GM19397 (cell line): ENCODE measurements at regions not wholly inside any gene's neighbourhood (a gene's known extent, or its start where the extent isn't known, plus 50 kb on each side); places are given as distances from the start of the nearest gene placed in this dataset.
"Not testable (repeated sequence)": the region's sequence is repeated elsewhere in the genome, so short reads cannot be mapped to it uniquely, and the experiment has no call there.

ENCODE experiments used
- ATAC-seq: cut with Tn5 transposase; IDR thresholded peaks from one replicate; pipeline ENCODE4 v1.9.1; 2021; ENCODE audit warnings: mild to moderate bottlenecking, moderate library complexity; ENCODE audit not compliant: unreplicated experiment

DNA sequence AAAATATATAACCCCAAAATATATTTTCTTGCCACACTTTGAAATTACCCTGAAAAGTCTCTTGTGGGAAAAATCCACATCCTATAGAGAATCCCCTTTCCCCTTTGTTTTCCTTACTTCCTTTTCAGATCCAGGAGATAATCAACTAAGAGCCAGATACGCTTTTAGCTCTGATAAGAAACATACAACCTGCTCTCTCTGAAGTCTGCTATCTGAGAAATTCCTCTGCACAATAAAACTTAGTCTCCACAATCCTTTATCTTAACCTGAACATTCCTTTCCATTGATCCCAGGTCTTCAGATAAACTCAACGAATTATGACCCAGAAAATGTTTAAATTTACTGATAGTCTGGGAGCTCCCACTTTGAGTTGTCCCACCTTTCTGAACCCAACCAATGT is 233.4 kb upstream of the SETMAR start:
- no peak for ATAC-seq

DNA sequence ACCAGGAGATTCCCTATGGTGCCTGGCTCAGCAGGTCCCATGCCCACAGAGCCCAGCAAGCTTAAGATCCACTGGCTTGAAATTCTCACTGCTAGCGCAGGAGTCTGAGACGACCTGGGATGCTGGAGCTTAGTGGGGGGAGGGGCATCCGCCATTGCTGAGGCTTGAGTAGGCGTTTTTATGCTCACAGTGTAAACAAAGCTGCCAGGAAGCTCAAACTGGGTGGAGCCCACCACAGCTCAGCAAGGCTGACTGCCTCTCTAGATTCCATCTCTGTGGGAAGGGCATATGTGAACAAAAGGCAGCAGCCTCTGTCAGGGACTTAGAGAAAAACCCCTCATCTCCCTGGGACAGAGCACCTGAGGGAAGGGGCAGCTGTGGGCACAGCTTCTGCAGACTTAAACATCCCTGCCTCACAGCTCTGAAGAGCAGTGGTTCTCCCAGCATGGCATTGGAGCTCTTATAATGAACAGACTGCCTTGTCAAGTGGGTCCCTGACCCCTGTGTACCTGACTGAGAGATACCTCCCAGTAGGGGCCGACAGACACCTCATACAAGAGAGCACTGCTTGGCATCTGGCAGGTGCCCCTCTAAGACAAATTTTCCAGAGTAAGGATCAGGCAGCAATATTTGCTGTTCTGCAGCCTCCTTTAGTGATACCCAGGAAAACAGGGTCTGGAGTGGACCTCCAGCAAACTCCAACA is 231.5 kb upstream of the SETMAR start:
- ATAC-seq, result no peak

DNA sequence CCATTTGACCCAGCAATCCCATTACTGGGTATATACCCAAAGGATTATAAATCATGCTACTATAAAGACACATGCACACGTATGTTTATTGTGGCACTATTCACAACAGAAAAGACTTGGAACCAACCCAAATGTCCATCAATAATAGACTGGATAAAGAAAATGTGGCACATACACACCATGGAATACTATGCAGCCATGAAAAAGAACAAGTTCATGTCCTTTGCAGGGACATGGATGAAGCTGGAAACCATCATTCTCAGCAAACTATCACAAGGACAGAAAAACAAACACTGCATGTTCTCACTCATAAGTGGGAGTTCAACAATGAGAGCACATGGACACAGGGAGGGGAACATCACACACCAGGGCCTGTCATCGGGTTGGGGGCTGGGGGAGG is 225.9 kb upstream of the SETMAR start:
- ATAC-seq, result not testable (repeated sequence)

DNA sequence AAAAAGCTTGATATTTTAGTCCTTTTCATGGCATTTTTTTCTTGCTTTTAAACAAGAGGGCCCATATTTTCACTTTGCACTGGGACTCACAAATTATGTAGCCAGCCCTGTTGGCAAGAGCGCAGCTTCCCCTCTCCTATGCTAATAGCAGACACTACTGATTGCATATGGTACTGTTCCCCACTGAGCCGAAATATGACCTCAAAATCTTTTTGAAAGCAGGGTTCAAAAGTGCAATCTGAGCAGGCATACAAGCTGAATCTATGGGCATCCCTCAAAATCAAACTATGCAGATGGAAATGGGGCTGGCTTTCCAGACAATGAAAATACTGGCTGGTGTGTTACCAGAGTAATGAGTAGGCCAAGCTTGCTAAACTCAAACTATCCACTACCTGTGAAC is 225.2 kb upstream of the SETMAR start:
- no peak for ATAC-seq

DNA sequence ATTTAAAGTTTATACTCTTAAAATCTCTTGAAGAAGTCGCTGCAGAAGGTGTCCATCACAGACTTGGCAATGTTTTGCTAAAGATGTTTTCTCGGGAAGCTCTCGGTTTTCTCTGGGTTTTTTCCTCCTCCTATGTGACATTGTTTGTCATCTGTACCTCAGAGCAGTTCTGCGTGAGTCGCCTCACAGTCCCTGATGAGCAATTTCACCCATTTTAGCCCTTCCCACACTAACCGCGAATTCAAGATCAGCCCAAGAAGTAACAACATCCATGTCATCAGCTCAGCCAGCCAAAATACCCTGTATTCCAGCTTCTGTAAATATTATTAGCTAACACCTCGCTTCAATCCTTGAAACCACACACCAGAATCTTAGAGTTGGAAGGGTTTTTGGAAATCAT is 224.3 kb upstream of the SETMAR start:
- no peak for ATAC-seq

DNA sequence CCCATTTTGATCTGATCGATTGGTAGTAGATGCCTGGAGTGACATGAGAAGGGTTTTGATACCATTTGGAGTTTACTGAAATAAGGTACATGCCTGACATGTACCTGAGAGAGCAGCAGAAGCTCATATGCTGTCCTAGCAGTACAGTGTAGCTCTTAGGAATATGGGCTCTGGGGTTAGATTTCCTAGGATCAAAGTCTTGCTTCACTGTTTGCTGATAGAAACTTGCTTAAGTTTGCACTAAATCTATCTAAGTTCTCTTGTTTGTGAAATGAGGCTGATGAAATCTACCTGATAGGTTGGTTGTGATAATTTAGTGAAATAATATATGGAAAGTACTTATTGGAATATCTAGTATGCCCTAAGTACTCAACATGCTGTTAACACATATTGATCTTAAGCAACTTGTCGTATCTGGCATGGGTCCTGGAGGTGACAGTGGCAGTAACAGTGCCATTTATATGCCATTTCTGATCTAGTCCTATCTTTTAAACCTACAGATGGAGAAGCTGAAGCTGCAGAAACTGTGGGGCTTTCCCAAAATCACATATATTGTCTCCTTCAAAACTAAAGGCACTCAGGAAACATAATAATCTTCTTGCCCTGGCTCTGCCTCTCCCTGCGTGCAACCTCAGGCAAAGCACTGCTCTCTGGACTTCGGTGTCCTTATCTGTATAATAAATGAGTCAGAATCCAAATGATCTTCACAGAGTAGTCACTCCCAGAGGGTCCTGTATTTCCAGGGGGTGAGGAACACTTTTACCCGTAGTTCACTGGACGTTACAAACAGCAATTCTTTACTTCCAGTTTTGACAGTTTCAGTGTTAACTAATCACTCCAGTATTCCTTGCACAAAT is 223.6 kb upstream of the SETMAR start:
- ATAC-seq, result no peak

DNA sequence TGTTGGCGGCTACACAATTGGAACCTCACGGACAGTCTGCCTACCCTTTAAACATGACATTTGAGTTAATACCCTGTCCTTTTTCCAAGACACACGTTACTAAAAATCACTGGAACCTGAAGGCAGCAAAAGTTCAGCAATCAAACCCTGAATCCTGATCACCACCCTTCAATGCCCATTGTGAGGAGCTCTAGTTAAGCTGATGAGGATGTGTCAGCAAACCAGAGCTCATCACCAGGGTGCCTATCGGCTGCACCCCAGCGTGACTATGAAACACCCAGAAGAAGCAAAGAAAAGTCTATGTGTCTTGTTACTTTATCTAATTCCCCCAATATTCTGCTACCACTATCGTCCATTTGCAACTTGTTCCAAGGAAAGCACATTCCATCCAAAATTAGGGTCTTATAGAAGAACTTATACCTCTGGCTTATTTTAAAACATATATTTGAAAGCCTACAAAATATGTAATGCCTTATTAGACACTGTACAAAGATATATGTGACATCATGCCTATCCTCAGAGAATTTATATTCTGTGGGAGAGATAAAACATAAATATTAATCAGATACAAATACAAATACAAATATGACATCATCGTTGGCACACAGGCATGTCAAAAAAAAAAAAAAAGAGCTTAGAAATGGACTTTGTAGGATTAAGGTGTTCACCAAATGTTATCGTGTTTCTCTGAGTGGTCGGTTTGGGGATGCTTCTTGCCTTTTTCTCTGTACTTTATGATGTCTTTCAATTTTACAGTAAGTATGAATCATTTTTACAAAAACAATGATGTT is 219.7 kb upstream of the SETMAR start:
- no peak for ATAC-seq

DNA sequence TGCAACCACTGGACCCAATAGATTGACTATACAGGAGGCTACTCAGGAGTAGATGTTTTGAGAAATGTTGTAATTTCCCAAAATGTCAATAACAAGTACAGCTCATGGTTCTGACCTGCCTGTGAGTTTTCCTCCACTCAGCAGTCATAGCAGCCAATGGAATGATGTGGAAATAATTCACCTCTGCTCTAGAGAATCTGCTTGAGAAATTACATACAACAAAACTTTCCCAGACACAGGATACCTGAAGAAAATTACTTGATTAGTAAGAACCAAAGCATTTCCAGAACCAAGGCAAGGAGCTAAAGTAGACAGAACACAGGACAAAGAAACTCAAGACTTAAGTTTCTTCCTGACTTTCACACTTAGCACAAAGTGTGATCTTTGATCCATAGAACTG is 218.9 kb upstream of the SETMAR start:
- ATAC-seq, result no peak

DNA sequence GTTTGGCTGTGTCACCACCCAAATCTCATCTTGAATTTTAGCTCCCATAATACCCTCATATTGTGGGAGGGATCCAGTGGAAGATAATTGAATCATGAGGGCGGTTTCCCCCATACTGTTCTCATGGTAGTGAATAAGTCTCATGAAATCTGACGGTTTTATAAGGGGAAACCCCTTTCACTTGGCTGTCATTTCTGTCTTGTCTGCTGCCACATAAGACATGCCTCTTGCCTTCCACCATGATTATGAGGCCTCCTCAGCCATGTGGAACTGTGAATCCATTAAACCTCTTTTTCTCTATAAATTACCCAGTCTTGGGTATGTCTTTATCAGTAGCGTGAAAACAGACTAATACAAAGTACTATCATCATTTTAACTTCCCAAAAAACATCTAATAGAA is 216.5 kb upstream of the SETMAR start:
- not testable (repeated sequence) for ATAC-seq

DNA sequence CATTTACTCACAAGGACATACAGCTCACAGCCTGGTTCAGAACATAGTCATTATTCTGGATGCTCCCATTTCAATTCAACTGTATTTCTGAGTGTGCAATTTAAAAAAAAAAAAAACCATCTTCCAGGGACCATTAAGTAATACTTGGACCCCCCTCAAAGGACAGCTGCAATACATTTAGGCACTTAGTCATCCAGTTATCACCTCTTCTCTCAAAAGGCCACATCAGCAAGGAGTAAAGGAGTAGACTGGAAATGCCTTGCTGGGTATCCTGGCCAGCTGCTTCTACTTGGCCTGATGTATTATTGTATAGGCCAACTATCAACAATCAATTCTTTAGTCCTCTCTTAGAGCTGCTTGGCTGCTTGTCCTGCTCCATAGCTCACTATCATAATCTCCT is 211.4 kb upstream of the SETMAR start:
- ATAC-seq, result no peak

DNA sequence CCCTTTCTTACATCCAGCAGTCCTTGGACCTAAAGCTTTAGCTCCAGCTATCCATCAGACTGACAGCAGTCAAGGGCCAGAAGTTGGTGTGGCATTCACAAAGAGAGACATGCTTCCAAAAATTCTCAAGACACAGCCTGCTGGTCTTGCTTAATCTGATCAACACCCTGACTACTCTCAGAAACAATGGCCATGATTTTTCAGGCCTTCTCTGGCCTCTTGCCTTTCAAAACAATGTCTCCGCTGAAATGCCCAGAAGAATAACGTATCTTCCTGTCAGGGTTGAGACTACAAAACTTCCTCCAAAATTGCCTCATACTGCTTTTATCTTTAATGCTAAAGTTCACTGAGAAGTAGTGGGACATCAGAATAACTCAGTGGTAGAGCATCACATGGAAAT is 205.4 kb upstream of the SETMAR start:
- ATAC-seq, result no peak

DNA sequence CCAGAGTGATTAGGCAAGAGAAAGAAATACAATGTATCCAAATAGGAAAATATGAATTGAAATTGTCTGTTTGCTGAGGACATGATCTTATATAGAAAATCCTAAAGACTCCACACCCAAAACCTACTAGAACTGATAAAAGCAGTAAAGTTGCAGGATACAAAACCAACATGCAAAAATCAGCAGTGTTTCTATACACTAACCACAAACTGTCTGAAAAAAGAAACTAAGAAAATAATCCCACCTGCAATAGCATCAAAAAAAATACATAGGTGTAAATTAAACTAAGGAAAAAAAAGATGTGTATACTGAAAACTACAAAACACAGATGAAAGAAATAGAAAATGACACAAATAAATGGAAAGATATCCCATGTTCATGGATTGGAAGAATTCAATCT is 203.6 kb upstream of the SETMAR start:
- no peak for ATAC-seq

DNA sequence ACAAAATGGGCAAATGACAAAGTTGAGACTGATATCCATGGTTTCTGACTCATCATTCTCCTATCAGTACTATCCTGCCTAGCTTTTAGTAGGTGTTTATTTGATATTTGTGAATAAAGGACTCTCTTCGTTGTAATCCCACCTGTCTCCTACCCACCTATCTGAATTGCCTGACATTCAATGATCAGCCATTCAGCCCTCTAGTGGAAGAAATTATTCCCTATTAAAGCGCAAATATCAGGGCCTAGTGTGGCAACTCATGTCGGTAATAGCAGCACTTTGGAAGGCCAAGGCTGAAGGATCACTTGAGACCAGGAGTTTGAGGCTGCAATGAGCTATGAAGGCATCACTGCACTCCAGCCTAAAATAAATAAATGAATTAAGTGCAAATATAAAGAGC is 195.7 kb upstream of the SETMAR start:
- ATAC-seq, result no peak

DNA sequence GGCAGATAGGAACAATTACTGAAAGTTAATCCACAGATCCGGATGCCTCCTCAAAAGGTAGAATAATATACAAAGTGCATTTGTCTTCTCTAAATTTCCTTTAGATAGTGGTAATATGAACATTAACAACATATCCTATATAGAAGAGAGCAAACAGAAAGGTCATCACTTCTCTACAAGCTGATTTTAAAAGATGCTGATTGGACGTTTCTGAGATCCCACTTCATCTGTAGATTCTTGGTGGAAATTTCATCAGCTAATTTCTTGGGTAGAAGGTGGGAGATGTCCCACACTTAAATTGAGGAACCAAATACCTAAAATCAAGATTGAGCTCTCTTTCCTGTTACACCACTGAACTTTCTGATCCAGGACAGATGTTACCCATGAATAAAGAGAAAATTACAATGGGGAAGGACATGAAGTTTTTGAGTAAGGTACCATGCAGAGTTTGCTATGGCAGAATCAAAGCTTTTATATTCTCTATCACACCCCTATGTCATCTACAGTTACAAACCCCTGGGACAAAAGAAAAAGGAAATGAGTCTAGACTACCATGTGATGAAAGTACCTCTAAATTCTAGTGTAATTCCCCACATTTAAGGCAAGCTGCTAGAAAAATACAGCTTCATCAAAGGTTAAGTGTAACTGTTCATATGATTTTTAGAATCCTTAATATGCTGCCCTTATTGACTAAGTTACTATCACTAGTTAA is 189.2 kb upstream of the SETMAR start:
- no peak for ATAC-seq

DNA sequence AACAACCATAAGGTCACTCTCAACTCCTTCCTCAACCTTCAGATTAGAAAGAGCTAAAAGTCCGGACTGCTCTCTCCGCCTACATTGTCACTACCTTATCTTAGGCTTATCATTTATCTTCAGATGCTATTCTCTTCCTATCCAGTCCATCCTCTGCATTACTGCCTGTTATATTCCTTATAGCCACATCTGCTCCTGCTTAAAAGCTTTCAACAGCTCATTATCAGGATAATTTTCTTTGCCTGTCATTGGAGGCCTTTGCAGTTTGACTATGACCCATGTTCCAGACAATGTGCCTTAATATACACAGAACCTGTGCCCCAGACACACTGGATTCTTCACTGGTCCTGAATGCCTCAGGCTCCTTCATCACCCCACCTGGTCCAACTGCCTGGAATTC is 184.1 kb upstream of the SETMAR start:
- ATAC-seq, result no peak

DNA sequence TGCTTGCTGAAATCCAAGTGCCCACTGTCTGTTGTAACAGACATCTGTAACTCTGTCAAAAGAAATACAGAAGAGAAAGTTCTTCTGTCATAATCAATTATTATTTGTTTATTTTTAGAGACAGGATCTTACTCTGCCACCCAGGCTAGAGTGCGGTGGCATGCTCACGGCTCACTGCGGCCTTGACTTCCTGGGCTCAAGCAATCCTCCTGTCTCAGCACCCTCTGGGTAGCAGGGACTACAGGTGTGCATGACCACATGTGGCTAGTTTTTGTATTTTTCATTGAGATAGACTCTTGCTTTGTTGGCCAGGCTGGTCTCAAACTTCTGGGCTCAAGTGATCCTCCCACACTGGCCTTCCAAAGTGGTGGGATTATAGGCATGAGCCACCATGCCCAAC is 177.6 kb upstream of the SETMAR start:
- no peak for ATAC-seq

DNA sequence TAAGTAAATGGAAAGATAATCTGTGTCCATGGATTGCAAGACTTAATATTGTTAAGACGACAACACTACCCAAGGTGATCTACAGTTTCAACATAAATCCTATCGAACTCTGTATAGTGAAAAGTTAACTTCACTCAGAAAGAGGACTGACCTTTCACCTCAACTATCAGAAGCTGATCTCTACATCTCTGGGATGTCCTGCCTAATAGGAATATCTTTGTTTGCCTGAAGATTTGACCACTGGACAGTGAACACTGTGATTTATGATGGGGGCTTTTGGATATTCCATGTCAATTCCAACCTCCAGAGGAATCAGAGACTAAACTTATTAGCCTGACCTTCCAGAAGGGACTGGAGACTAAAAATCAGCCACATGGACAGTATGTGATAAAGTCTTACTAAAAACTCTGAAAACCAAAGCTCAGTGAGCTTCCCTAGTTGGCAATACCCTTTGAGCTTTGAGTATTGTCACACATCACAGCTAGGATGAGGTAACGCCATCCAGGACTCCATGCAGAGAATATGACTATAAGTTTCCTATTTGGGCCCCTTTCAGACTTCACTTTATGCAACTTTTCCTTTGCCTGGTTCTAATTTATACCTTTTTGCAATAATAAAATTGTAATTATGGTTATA is 164.9 kb upstream of the SETMAR start:
- no peak for ATAC-seq

DNA sequence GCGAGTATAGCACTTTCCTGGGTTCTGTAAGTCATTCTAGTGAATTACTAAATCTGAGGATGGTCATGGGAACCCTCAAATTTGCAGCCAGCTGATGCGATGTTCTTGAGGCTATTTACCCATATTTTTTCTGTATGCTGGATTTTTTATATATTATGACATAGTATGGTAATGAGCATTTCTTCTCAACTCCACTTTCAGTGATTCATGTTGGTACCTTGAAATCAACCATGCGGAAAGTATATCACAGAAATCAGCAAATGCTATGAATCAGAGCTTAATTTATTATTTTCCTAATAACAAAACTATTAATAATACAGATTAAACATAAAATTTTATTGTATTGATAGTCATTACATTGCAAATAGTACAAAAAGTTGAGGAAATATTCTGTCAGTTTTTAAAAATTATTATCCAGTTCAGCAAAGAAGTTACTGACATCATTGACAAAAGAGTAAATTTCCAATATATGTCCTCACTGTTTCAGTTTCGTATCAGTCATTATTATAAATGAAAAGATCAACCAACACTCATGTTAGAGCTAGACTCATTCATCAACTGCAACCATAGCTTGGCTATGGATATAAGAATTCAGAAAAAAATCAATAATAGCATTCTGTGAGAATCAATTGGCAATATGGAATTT is 164.3 kb upstream of the SETMAR start:
- no peak for ATAC-seq

DNA sequence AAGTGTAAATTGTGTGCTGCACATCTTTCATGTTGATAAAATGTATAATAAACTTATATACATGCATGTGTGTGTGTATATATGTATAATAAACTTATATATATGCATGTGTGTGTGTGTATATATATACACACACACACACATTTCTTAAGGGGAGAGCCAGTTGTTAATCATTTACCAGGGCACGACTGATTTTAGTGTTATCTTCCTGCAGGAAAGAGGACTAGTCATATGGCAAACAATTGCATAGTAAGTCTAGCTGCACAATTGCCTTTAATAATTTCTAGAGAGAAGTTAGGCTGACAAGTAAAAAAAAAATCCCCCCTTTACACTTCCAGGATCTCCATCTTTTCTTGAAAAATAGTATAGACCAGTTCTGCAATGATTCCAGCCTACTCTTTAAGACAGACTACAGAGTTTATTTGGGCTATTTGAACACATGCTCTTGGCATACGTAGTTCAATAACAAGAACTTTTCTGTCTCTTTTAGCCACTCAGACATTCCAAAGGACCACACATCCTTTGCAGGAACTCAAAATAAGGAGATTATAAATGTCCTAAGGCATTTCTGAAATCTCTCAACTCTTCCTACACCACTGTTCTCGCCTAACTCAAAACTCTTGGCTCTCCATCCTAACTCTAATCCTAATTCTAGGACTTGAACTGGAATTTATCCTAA is 163.6 kb upstream of the SETMAR start:
- no peak for ATAC-seq

DNA sequence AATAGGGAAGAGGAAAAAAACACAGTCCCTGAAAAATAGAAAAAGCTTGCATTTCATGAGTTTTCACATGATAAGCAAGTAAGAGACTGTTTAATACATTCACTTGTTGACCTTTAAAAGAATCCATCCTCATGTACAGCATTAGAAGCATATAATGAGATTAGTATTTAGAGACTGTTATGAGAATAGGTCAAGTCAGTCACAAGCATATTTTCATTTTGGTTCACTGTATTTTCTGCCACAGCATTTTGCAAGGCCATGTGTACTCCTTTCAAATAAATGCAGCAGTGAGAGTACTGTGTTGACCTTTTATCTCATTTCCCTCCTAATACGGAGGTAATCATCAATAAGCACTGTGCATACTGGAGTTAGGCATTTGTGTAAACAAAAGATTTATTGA is 162.2 kb upstream of the SETMAR start:
- no peak for ATAC-seq
